ENCODE measurements at regions not wholly inside any gene's neighbourhood (a gene's known extent, or its start where the extent isn't known, plus 50 kb on each side); places are given as distances from the start of the nearest gene placed in this dataset.

DNA sequence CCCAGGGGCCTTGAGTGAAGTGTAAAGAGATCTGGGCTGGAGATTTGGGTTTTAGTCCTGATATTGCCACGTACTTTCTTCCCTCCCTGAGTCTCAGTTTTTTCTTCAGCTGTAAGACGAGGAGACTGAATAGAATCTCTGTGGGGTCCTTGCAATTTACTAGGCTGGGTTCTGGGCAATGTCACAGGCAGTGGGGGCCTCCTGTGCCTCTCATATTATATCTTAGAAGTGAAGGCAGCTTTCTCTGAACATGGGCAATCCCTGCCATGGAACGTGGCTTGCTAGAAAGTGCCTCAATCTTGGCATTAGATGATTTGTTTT lies 62.0 kb upstream of the PTPRJ start:
- H3K27me3 ChIP-seq: no peaks in the 10 kb centered on the region
- no peak for TF ChIP-seq EP300 (IDR thresholded peaks at IDR 0.05)
- TF ChIP-seq POLR2A (IDR thresholded peaks at IDR 0.05): no peak
- TF ChIP-seq, protein P1, sequence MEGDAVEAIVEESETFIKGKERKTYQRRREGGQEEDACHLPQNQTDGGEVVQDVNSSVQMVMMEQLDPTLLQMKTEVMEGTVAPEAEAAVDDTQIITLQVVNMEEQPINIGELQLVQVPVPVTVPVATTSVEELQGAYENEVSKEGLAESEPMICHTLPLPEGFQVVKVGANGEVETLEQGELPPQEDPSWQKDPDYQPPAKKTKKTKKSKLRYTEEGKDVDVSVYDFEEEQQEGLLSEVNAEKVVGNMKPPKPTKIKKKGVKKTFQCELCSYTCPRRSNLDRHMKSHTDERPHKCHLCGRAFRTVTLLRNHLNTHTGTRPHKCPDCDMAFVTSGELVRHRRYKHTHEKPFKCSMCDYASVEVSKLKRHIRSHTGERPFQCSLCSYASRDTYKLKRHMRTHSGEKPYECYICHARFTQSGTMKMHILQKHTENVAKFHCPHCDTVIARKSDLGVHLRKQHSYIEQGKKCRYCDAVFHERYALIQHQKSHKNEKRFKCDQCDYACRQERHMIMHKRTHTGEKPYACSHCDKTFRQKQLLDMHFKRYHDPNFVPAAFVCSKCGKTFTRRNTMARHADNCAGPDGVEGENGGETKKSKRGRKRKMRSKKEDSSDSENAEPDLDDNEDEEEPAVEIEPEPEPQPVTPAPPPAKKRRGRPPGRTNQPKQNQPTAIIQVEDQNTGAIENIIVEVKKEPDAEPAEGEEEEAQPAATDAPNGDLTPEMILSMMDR (IDR thresholded peaks at IDR 0.05): no peak
- intact Hi-C loops (cut with DNase I): no loop called here
- peaks cover 8% of the 10 kb centered on the region for H3K4me1 ChIP-seq (ENCODE audit: insufficient read depth)
- H3K27ac ChIP-seq: peak overlapping the region in 1 of 2 donors; percentile 64
- no peaks in the 10 kb centered on the region for H3K36me3 ChIP-seq
- no peak overlapping the region for H3K4me3 ChIP-seq
- no peak for DNase-seq
- 18 to 28% (median 19%) methylated on average over 3 of the region's 3 CpGs for WGBS, 3 donors
- H3K9me3 ChIP-seq: no peaks in the 10 kb centered on the region

GRCh38 chr11:47917599-47918369 lies 62.6 kb upstream of the PTPRJ start:
- Histone ChIP-seq H3K4me1 (ENCODE audit: insufficient read depth) (peaks cover 8% of the 10 kb centered on the region), H3K27me3 (no peaks in the 10 kb centered on the region), H3K9me3 (no peaks in the 10 kb centered on the region), H3K36me3 (no peaks in the 10 kb centered on the region), H3K4me3 (no peak overlapping the region), H3K27ac (peak overlapping the region in 1 of 2 donors; percentile 64)
- intact Hi-C loops (cut with DNase I): no loop called here
- DNase-seq: peak; percentile 87 to 96 (median 90)
- TF ChIP-seq POLR2A (IDR thresholded peaks at IDR 0.05) (no peak), EP300 (IDR thresholded peaks at IDR 0.05) (no peak)
- WGBS, 3 donors: 14 to 25% (median 19%) methylated on average over 11 of the region's 11 CpGs

- no peaks in the 10 kb centered on the region for H3K36me3 ChIP-seq
- 19 to 31% (median 24%) methylated on average over 9 of the region's 9 CpGs for WGBS, 3 donors
- peaks cover 8% of the 10 kb centered on the region for H3K4me1 ChIP-seq (ENCODE audit: insufficient read depth)
- H3K9me3 ChIP-seq: no peaks in the 10 kb centered on the region
- H3K27me3 ChIP-seq: no peaks in the 10 kb centered on the region
- peak in 3 of 5 donors; percentile 39 to 56 (median 47) for DNase-seq
- no peak overlapping the region for H3K4me3 ChIP-seq
- TF ChIP-seq POLR2A (IDR thresholded peaks at IDR 0.05): no peak
- TF ChIP-seq, protein P1 (IDR thresholded peaks at IDR 0.05): no peak
- TF ChIP-seq EP300 (IDR thresholded peaks at IDR 0.05): no peak
- intact Hi-C loops (cut with DNase I): no loop called here
- H3K27ac ChIP-seq: no peak overlapping the region
These were observed 64.0 kb upstream of the PTPRJ start for GRCh38 chr11:47916361-47916841.

GRCh38 chr11:47915783-47916182 lies 64.6 kb upstream of the PTPRJ start:
- Histone ChIP-seq H3K9me3 (no peaks in the 10 kb centered on the region), H3K27me3 (no peaks in the 10 kb centered on the region), H3K4me1 (ENCODE audit: insufficient read depth) (peaks cover 8% of the 10 kb centered on the region), H3K27ac (no peak overlapping the region), H3K4me3 (no peak overlapping the region), H3K36me3 (no peaks in the 10 kb centered on the region)
- TF ChIP-seq, protein P1 (IDR thresholded peaks at IDR 0.05): no peak
- TF ChIP-seq EP300 (IDR thresholded peaks at IDR 0.05): no peak
- TF ChIP-seq POLR2A (IDR thresholded peaks at IDR 0.05): no peak
- intact Hi-C loops (cut with DNase I): no loop called here
- DNase-seq: no peak

- H3K4me1 ChIP-seq (ENCODE audit: insufficient read depth): peaks cover 8% of the 10 kb centered on the region
- no peak overlapping the region for H3K27ac ChIP-seq
- no peaks in the 10 kb centered on the region for H3K36me3 ChIP-seq
- TF ChIP-seq EP300 (IDR thresholded peaks at IDR 0.05) (no peak), POLR2A (IDR thresholded peaks at IDR 0.05) (no peak)
- TF ChIP-seq, protein P1 (IDR thresholded peaks at IDR 0.05): no peak
- intact Hi-C loops (cut with DNase I): no loop called here
- 89 to 90% (median 89%) methylated on average over 9 of the region's 9 CpGs for WGBS, 3 donors
- no peak overlapping the region for H3K4me3 ChIP-seq
- DNase-seq: peak in 1 of 5 donors; percentile 42
- no peaks in the 10 kb centered on the region for H3K27me3 ChIP-seq
- H3K9me3 ChIP-seq: no peaks in the 10 kb centered on the region
These were observed 65.0 kb upstream of the PTPRJ start for GRCh38 chr11:47915374-47915773.

Data from ovary (tissue), 7 donors.